ENCODE measurements at regions not wholly inside any gene's neighbourhood (a gene's known extent, or its start where the extent isn't known, plus 50 kb on each side); places are given as distances from the start of the nearest gene placed in this dataset.

DNA sequence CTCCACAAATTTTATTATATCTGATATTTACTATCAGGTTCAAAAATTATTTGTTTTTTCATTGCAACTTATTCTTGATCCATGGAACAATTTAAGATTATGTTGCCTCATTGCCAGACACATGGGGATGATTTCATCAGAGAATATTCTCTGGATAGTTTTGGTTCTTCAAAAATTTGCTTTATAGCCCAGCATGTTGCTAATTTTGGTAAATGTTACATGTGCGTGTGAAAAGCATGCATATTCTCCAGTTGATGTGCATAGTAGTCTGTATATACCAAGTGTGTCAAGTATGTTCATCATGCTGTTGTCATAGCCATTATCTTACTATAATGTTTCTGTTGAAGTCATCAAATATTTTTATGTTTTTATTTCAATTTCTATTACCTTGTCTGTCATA, 122.3 kb downstream of the RFC3 start (continued):
- TF ChIP-seq, protein P1, sequence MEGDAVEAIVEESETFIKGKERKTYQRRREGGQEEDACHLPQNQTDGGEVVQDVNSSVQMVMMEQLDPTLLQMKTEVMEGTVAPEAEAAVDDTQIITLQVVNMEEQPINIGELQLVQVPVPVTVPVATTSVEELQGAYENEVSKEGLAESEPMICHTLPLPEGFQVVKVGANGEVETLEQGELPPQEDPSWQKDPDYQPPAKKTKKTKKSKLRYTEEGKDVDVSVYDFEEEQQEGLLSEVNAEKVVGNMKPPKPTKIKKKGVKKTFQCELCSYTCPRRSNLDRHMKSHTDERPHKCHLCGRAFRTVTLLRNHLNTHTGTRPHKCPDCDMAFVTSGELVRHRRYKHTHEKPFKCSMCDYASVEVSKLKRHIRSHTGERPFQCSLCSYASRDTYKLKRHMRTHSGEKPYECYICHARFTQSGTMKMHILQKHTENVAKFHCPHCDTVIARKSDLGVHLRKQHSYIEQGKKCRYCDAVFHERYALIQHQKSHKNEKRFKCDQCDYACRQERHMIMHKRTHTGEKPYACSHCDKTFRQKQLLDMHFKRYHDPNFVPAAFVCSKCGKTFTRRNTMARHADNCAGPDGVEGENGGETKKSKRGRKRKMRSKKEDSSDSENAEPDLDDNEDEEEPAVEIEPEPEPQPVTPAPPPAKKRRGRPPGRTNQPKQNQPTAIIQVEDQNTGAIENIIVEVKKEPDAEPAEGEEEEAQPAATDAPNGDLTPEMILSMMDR (tag by site-specific recombination; IDR thresholded peaks at IDR 0.05) = no peak
- TF ChIP-seq, protein P2, sequence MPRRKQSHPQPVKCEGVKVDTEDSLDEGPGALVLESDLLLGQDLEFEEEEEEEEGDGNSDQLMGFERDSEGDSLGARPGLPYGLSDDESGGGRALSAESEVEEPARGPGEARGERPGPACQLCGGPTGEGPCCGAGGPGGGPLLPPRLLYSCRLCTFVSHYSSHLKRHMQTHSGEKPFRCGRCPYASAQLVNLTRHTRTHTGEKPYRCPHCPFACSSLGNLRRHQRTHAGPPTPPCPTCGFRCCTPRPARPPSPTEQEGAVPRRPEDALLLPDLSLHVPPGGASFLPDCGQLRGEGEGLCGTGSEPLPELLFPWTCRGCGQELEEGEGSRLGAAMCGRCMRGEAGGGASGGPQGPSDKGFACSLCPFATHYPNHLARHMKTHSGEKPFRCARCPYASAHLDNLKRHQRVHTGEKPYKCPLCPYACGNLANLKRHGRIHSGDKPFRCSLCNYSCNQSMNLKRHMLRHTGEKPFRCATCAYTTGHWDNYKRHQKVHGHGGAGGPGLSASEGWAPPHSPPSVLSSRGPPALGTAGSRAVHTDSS (tag by site-specific recombination; IDR thresholded peaks at IDR 0.05) = no peak
- no peak for TF ChIP-seq ZNF10 (tag by site-specific recombination; IDR thresholded peaks at IDR 0.05)
- TF ChIP-seq, protein P3, sequence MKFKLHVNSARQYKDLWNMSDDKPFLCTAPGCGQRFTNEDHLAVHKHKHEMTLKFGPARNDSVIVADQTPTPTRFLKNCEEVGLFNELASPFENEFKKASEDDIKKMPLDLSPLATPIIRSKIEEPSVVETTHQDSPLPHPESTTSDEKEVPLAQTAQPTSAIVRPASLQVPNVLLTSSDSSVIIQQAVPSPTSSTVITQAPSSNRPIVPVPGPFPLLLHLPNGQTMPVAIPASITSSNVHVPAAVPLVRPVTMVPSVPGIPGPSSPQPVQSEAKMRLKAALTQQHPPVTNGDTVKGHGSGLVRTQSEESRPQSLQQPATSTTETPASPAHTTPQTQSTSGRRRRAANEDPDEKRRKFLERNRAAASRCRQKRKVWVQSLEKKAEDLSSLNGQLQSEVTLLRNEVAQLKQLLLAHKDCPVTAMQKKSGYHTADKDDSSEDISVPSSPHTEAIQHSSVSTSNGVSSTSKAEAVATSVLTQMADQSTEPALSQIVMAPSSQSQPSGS (tag by site-specific recombination; IDR thresholded peaks at IDR 0.05; ENCODE audit: low read depth) = no peak
- TF ChIP-seq, protein P4, sequence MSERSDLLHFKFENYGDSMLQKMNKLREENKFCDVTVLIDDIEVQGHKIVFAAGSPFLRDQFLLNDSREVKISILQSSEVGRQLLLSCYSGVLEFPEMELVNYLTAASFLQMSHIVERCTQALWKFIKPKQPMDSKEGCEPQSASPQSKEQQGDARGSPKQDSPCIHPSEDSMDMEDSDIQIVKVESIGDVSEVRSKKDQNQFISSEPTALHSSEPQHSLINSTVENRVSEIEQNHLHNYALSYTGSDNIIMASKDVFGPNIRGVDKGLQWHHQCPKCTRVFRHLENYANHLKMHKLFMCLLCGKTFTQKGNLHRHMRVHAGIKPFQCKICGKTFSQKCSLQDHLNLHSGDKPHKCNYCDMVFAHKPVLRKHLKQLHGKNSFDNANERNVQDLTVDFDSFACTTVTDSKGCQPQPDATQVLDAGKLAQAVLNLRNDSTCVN (tag by site-specific recombination; optimal IDR thresholded peaks at IDR 0.05) = no peak

DNA sequence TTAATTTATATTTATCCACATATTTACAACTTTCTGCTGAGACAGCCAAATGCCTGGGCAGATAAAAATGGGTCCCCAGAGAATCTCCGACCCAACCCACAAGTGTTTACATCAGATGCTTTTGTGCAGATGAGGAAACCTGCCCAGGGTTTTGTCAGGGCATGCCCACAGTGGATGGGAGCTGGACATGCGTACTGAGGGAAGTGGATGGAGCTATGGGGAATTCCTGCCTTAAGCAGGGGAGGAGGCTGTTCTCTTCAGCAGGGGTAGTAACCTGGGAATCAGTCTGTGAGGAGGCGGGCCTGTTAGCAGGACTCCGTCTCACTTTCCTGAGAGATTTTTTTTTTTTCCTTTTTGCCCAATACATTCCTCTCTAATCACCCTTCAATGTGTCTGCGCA, 122.9 kb downstream of the RFC3 start:
- Histone ChIP-seq H3K4me1 (ENCODE audit: control insufficient read depth, insufficient read depth, low read length) (no peaks in the 10 kb centered on the region), H3K36me3 (ENCODE audit: control insufficient read depth in 2 of 2, insufficient read depth in 1 of 2, low read length in 2 of 2) (no peaks in the 10 kb centered on the region), H3K27ac (ENCODE audit: extremely low read depth, low read depth, low read length) (no peak overlapping the region), H3K4me3 (ENCODE audit: low read depth, low read length) (no peak overlapping the region), H3K9me3 (ENCODE audit: control insufficient read depth, insufficient read depth, low read depth, low read length) (no peaks in the 10 kb centered on the region)
- POLR2A ChIA-PET = no interaction called here
- peak; percentile 60 for TF ChIP-seq SCRT2 (tag by site-specific recombination; IDR thresholded peaks at IDR 0.05)
- TF ChIP-seq, protein P5, sequence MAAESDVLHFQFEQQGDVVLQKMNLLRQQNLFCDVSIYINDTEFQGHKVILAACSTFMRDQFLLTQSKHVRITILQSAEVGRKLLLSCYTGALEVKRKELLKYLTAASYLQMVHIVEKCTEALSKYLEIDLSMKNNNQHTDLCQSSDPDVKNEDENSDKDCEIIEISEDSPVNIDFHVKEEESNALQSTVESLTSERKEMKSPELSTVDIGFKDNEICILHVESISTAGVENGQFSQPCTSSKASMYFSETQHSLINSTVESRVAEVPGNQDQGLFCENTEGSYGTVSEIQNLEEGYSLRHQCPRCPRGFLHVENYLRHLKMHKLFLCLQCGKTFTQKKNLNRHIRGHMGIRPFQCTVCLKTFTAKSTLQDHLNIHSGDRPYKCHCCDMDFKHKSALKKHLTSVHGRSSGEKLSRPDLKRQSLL (tag by site-specific recombination; IDR thresholded peaks at IDR 0.05) = no peak
- TF ChIP-seq MEIS1 (CRISPR knock-in tag; IDR thresholded peaks at IDR 0.05; ENCODE audit: borderline replicate concordance) = no peak
- peak; percentile 16; the same call in 1 of the 2 replicates for TF ChIP-seq MZF1 (tag by site-specific recombination; IDR thresholded peaks at IDR 0.05; ENCODE audit: borderline replicate concordance)
- no peak for TF ChIP-seq FEZF1 (tag by site-specific recombination; IDR thresholded peaks at IDR 0.05)
- TF ChIP-seq ZBTB20 (tag by site-specific recombination; IDR thresholded peaks at IDR 0.05) = peak; percentile 52
- CTCF ChIA-PET = no interaction called here

DNA sequence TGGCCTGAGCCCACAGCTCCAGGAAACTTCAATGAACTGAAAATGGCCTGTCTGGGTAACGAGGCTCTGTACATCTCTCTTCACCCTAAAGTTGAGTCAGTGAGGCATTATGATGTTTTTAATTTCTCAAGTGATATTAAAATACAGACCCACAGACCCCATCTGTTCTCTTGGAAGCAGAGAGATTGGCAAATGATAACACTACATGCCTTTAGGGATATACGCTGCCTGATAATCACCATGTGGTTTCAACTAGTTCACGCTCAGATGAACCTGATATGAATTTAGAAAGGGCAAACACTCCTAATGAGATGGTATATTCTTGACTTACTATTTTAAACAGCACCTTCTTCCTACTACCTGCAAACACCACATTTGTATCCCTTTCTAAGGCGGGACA, 127.5 kb downstream of the RFC3 start:
- Histone ChIP-seq H3K4me1 (ENCODE audit: control insufficient read depth, insufficient read depth, low read length) (no peaks in the 10 kb centered on the region), H3K9me3 (ENCODE audit: control insufficient read depth, insufficient read depth, low read depth, low read length) (no peaks in the 10 kb centered on the region), H3K36me3 (ENCODE audit: control insufficient read depth in 2 of 2, insufficient read depth in 1 of 2, low read length in 2 of 2) (no peaks in the 10 kb centered on the region), H3K27ac (ENCODE audit: extremely low read depth, low read depth, low read length) (no peak overlapping the region), H3K4me3 (ENCODE audit: low read depth, low read length) (no peak overlapping the region)
- ChIA-PET POLR2A (no interaction called here), CTCF (no interaction called here)
- TF ChIP-seq, protein P6, sequence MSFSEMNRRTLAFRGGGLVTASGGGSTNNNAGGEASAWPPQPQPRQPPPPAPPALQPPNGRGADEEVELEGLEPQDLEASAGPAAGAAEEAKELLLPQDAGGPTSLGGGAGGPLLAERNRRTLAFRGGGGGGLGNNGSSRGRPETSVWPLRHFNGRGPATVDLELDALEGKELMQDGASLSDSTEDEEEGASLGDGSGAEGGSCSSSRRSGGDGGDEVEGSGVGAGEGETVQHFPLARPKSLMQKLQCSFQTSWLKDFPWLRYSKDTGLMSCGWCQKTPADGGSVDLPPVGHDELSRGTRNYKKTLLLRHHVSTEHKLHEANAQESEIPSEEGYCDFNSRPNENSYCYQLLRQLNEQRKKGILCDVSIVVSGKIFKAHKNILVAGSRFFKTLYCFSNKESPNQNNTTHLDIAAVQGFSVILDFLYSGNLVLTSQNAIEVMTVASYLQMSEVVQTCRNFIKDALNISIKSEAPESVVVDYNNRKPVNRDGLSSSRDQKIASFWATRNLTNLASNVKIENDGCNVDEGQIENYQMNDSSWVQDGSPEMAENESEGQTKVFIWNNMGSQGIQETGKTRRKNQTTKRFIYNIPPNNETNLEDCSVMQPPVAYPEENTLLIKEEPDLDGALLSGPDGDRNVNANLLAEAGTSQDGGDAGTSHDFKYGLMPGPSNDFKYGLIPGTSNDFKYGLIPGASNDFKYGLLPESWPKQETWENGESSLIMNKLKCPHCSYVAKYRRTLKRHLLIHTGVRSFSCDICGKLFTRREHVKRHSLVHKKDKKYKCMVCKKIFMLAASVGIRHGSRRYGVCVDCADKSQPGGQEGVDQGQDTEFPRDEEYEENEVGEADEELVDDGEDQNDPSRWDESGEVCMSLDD (tag by site-specific recombination; IDR thresholded peaks at IDR 0.05) = no peak
- TF ChIP-seq ZNF239 (tag by site-specific recombination; IDR thresholded peaks at IDR 0.05) (no peak), ZNF266 (tag by site-specific recombination; IDR thresholded peaks at IDR 0.05; ENCODE audit: low read depth) (no peak), TCF7L2 (IDR thresholded peaks at IDR 0.05; ENCODE audit: borderline replicate concordance, low read depth, low read length) (no peak), MZF1 (tag by site-specific recombination; IDR thresholded peaks at IDR 0.05; ENCODE audit: borderline replicate concordance) (no peak), ZNF138 (tag by site-specific recombination; IDR thresholded peaks at IDR 0.05; ENCODE audit: borderline replicate concordance) (no peak), OVOL3 (tag by site-specific recombination; IDR thresholded peaks at IDR 0.05) (no peak), ZNF394 (tag by site-specific recombination; IDR thresholded peaks at IDR 0.05; ENCODE audit: borderline replicate concordance) (no peak), ZNF223 (tag by site-specific recombination; IDR thresholded peaks at IDR 0.05) (no peak)
- TF ChIP-seq, protein P7, sequence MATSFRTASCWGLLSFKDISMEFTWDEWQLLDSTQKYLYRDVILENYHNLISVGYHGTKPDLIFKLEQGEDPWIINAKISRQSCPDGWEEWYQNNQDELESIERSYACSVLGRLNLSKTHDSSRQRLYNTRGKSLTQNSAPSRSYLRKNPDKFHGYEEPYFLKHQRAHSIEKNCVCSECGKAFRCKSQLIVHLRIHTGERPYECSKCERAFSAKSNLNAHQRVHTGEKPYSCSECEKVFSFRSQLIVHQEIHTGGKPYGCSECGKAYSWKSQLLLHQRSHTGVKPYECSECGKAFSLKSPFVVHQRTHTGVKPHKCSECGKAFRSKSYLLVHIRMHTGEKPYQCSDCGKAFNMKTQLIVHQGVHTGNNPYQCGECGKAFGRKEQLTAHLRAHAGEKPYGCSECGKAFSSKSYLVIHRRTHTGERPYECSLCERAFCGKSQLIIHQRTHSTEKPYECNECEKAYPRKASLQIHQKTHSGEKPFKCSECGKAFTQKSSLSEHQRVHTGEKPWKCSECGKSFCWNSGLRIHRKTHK (tag by site-specific recombination; IDR thresholded peaks at IDR 0.05) = no peak
- TF ChIP-seq, protein P4 (tag by site-specific recombination; optimal IDR thresholded peaks at IDR 0.05) = no peak
